HG03135 (cell line): ENCODE measurements at regions not wholly inside any gene's neighbourhood (a gene's known extent, or its start where the extent isn't known, plus 50 kb on each side); places are given as distances from the start of the nearest gene placed in this dataset.

ENCODE experiments used
- ATAC-seq: cut with Tn5 transposase; IDR thresholded peaks from one replicate; pipeline ENCODE4 v1.9.1; 2021; ENCODE audit warnings: mild to moderate bottlenecking, moderate library complexity; ENCODE audit not compliant: unreplicated experiment

- no peak for ATAC-seq
These were observed 83.4 kb upstream of the NEGR1 start for GRCh38 chr1:72365693-72366092.

GRCh38 chr1:72362538-72362937 lies 80.2 kb upstream of the NEGR1 start:
- no peak for ATAC-seq

DNA sequence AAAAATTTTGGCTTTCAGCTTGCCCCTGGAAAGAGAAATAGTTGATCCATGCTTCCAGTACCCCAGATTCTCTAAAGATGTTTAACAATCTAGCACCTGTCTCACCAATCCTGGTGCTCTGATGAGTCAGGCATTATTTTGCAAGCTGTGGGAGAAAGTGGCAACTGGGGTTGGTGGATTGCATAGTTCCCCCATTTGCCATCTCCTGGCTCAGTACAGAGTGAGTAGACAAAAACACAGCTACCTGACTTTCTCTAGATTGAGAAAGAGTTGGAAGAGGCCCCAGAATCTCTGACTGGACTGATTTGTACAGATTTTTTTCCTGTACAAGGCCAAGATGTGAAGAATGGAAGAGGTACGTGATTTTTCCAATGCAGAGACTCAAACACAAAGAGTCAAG lies 75.1 kb upstream of the NEGR1 start:
- ATAC-seq: no peak

- ATAC-seq: no peak
These were observed 73.6 kb upstream of the NEGR1 start for GRCh38 chr1:72355899-72356298.

- ATAC-seq: no peak
These were observed 59.3 kb upstream of the NEGR1 start for GRCh38 chr1:72341661-72342060.

- no peak for ATAC-seq
These were observed 54.4 kb upstream of the NEGR1 start for GRCh38 chr1:72336776-72337175.
